PC-3 (cell line): ENCODE measurements at regions not wholly inside any gene's neighbourhood (a gene's known extent, or its start where the extent isn't known, plus 50 kb on each side); places are given as distances from the start of the nearest gene placed in this dataset.

Experiments
- ATAC-seq: fragments of 200-7000 bp; cut with Tn5 transposase; 2 replicates; pipeline ENCODE4 v1.9.1; 2020; ENCODE audit warnings: mild to moderate bottlenecking, moderate library complexity
- BruUV-seq: library from RNA; stranded (reverse); fragments of 400-500 nt; replicated peaks from 2 replicates; lab custom pipeline; 2021; lab: Mats Ljungman, UMichigan
- CTCF ChIA-PET: fragments of 300-600 bp; sonication (Branson Sonifier 250); formaldehyde crosslinking; loops from one replicate; lab custom pipeline; 2022; ENCODE audit warnings: antibody characterized with exemption; lab: Charles Lee
- POLR2A ChIA-PET: fragments of 300-600 bp; sonication (Branson Sonifier 250); formaldehyde crosslinking; loops from one replicate; lab custom pipeline; 2022; ENCODE audit warnings: antibody characterized with exemption; ENCODE audit not compliant: unreplicated experiment; lab: Charles Lee
- DNase-seq: peaks from one replicate; pipeline ENCODE4 v3.0.0-alpha.2; 2015
- H2AFZ ChIP-seq: fragments of 300-600 bp; sonication (generic); 2 replicates; pipeline ENCODE4 v1.6.0; 2016; ENCODE audit warnings: antibody characterized with exemption, low read length
- H3F3A ChIP-seq: fragments of 300-600 bp; sonication (generic); one replicate; pipeline ENCODE4 v1.6.0; 2017; ENCODE audit warnings: antibody characterized with exemption, low read length, control low read depth, mild to moderate bottlenecking; ENCODE audit not compliant: unreplicated experiment
- H3K27ac ChIP-seq: fragments of 300-600 bp; sonication (generic); 2 replicates; pipeline ENCODE4 v1.5.1; 2016; ENCODE audit warnings: mild to moderate bottlenecking, low read length
- H3K27me3 ChIP-seq: fragments of 300-600 bp; sonication (generic); 2 replicates; pipeline ENCODE4 v1.6.1; 2016; ENCODE audit warnings: low read length, mixed read lengths
- H3K36me3 ChIP-seq: fragments of 300-600 bp; sonication (generic); 2 replicates; pipeline ENCODE4 v1.6.1; 2016; ENCODE audit warnings: low read depth, mixed run types, low read length, mixed read lengths
- H3K4me1 ChIP-seq: fragments of 300-600 bp; sonication (generic); 2 replicates; pipeline ENCODE4 v1.5.1; 2016; ENCODE audit warnings: low read length; ENCODE audit not compliant: insufficient read depth
- H3K4me2 ChIP-seq: fragments of 300-600 bp; sonication (generic); 2 replicates; pipeline ENCODE4 v1.6.0; 2016; ENCODE audit warnings: low read length
- H3K4me3 ChIP-seq: fragments of 300-600 bp; sonication (generic); 2 replicates; pipeline ENCODE4 v1.5.1; 2016; ENCODE audit warnings: mild to moderate bottlenecking, low read length, mixed read lengths
- H3K79me2 ChIP-seq: fragments of 300-600 bp; sonication (generic); 2 replicates; pipeline ENCODE4 v1.6.1; 2017; ENCODE audit warnings: low read length, mixed read lengths
- H3K9ac ChIP-seq: fragments of 300-600 bp; sonication (generic); 2 replicates; pipeline ENCODE4 v1.6.0; 2016; ENCODE audit warnings: mild to moderate bottlenecking, low read length
- H3K9me2 ChIP-seq: fragments of 300-600 bp; sonication (generic); replicated peaks from 2 replicates; pipeline ENCODE4 v1.6.1; 2016; ENCODE audit warnings: mixed run types, low read length, mixed read lengths
- H3K9me3 ChIP-seq: fragments of 300-600 bp; sonication (generic); 2 replicates; pipeline ENCODE4 v1.6.1; 2016; ENCODE audit warnings: low read length, mixed read lengths
- H4K20me1 ChIP-seq: fragments of 300-600 bp; sonication (generic); 2 replicates; pipeline ENCODE4 v1.6.1; 2016; ENCODE audit warnings: low read length, mixed read lengths
- EZH2 ChIP-seq: fragments of 300-600 bp; sonication (generic); IDR thresholded peaks from one replicate; pipeline ENCODE4 v1.6.1; 2017; ENCODE audit warnings: antibody characterized with exemption, mild to moderate bottlenecking, low read length; ENCODE audit not compliant: unreplicated experiment
- EZH2phosphoT487 ChIP-seq: fragments of 300-600 bp; sonication (generic); IDR thresholded peaks from 2 replicates; pipeline ENCODE4 v1.6.1; 2018; ENCODE audit warnings: mild to moderate bottlenecking, antibody characterized with exemption, low read length, borderline replicate concordance
- intact Hi-C: fragments of 100-400 bp; cut with micrococcal nuclease; formaldehyde crosslinking; loops from 2 replicates; pipeline ENCODE4 v1.9.0; 2023
- TF ChIP-seq, protein P1 (sequence below): fragments of 300-600 bp; sonication (generic); conservative IDR thresholded peaks from 2 replicates; pipeline ENCODE4 v1.5.1; 2017; ENCODE audit warnings: antibody characterized with exemption, low read depth, mild to moderate bottlenecking, low read length

GRCh38 chr6:169913096-169913638 is 161.7 kb downstream of the ERMARD start:
- TF ChIP-seq, protein P1, sequence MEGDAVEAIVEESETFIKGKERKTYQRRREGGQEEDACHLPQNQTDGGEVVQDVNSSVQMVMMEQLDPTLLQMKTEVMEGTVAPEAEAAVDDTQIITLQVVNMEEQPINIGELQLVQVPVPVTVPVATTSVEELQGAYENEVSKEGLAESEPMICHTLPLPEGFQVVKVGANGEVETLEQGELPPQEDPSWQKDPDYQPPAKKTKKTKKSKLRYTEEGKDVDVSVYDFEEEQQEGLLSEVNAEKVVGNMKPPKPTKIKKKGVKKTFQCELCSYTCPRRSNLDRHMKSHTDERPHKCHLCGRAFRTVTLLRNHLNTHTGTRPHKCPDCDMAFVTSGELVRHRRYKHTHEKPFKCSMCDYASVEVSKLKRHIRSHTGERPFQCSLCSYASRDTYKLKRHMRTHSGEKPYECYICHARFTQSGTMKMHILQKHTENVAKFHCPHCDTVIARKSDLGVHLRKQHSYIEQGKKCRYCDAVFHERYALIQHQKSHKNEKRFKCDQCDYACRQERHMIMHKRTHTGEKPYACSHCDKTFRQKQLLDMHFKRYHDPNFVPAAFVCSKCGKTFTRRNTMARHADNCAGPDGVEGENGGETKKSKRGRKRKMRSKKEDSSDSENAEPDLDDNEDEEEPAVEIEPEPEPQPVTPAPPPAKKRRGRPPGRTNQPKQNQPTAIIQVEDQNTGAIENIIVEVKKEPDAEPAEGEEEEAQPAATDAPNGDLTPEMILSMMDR: no peak
- TF ChIP-seq EZH2phosphoT487 (no peak), EZH2 (no peak)
- Histone ChIP-seq H3K4me3 (no peak overlapping the region), H3K79me2 (no peaks in the 10 kb centered on the region), H4K20me1 (no peaks in the 10 kb centered on the region), H3K4me2 (no peak overlapping the region), H3K4me1 (no peaks in the 10 kb centered on the region), H3F3A (no peaks in the 10 kb centered on the region), H2AFZ (no peak overlapping the region), H3K9ac (no peak overlapping the region), H3K27me3 (no peaks in the 10 kb centered on the region), H3K9me2 (no peaks in the 10 kb centered on the region), H3K9me3 (no peaks in the 10 kb centered on the region), H3K27ac (no peak overlapping the region), H3K36me3 (no peaks in the 10 kb centered on the region)
- no peak for DNase-seq
- CTCF ChIA-PET: no interaction called here
- intact Hi-C loops: no loop called here
- no TSS peak for BruUV-seq
- POLR2A ChIA-PET: no interaction called here
- no peak for ATAC-seq

- TF ChIP-seq EZH2phosphoT487: no peak
- TF ChIP-seq EZH2: no peak
- TF ChIP-seq, protein P1: no peak
- H3K4me1 ChIP-seq: no peaks in the 10 kb centered on the region
- H2AFZ ChIP-seq: no peak overlapping the region
- H3K27me3 ChIP-seq: no peaks in the 10 kb centered on the region
- no peaks in the 10 kb centered on the region for H3K9me2 ChIP-seq
- DNase-seq (no peak), ATAC-seq (no peak)
- ChIA-PET POLR2A (no interaction called here), CTCF (no interaction called here)
- intact Hi-C loops: no loop called here
- no peak overlapping the region for H3K27ac ChIP-seq
- no peak overlapping the region for H3K4me2 ChIP-seq
- no peaks in the 10 kb centered on the region for H3K79me2 ChIP-seq
- H4K20me1 ChIP-seq: no peaks in the 10 kb centered on the region
- no peaks in the 10 kb centered on the region for H3K9me3 ChIP-seq
- no peaks in the 10 kb centered on the region for H3F3A ChIP-seq
- H3K4me3 ChIP-seq: no peak overlapping the region
- no TSS peak for BruUV-seq
- H3K36me3 ChIP-seq: no peaks in the 10 kb centered on the region
- H3K9ac ChIP-seq: no peak overlapping the region
Observed at GRCh38 chr6:169912266-169913095, 161.1 kb downstream of the ERMARD start.
